NCI-H1694 treated with DMSO at 0.1 percent for 48 hours (cell line): ENCODE measurements at regions not wholly inside any gene's neighbourhood (a gene's known extent, or its start where the extent isn't known, plus 50 kb on each side); places are given as distances from the start of the nearest gene placed in this dataset.
A peak's percentile ranks its signal among the peaks of the same experiment; 100 is the strongest.
"Not testable (repeated sequence)": the region's sequence is repeated elsewhere in the genome, so short reads cannot be mapped to it uniquely, and the experiment has no call there.

Experiments
- DNase-seq: peaks from one replicate; lab custom pipeline; 2025; lab: John Stamatoyannopoulos, UW

- DNase-seq: no peak
Observed at GRCh38 chr21:14754682-14755081, 208.6 kb upstream of the SAMSN1 start.

GRCh38 chr21:14754259-14754604 lies 208.1 kb upstream of the SAMSN1 start:
- DNase-seq: no peak

- DNase-seq: no peak
Observed at GRCh38 chr21:14753466-14754258, 207.5 kb upstream of the SAMSN1 start.

GRCh38 chr21:14753069-14753465 lies 207.0 kb upstream of the SAMSN1 start:
- no peak for DNase-seq

- DNase-seq: no peak
Observed at GRCh38 chr21:14752345-14752909, 206.3 kb upstream of the SAMSN1 start.

GRCh38 chr21:14751602-14752344 lies 205.7 kb upstream of the SAMSN1 start:
- no peak for DNase-seq

GRCh38 chr21:14751011-14751410 lies 204.9 kb upstream of the SAMSN1 start:
- no peak for DNase-seq

- DNase-seq: no peak
Observed at GRCh38 chr21:14750041-14750440, 203.9 kb upstream of the SAMSN1 start.

GRCh38 chr21:14748662-14749061 lies 202.5 kb upstream of the SAMSN1 start:
- DNase-seq: no peak

GRCh38 chr21:14744368-14744767 lies 198.3 kb upstream of the SAMSN1 start:
- no peak for DNase-seq

GRCh38 chr21:14742119-14742518 lies 196.0 kb upstream of the SAMSN1 start:
- no peak for DNase-seq

- DNase-seq: no peak
Observed at GRCh38 chr21:14741256-14741655, 195.1 kb upstream of the SAMSN1 start.

GRCh38 chr21:14740692-14741091 lies 194.6 kb upstream of the SAMSN1 start:
- no peak for DNase-seq

GRCh38 chr21:14740116-14740515 lies 194.0 kb upstream of the SAMSN1 start:
- no peak for DNase-seq

- no peak for DNase-seq
Observed at GRCh38 chr21:14739590-14739989, 193.5 kb upstream of the SAMSN1 start.

GRCh38 chr21:14738576-14738975 lies 192.5 kb upstream of the SAMSN1 start:
- DNase-seq: not testable (repeated sequence)

- peak; percentile 78 for DNase-seq
Observed at GRCh38 chr21:14737922-14738321, 191.8 kb upstream of the SAMSN1 start.

- no peak for DNase-seq
Observed at GRCh38 chr21:14737284-14737691, 191.2 kb upstream of the SAMSN1 start.

GRCh38 chr21:14736672-14737071 lies 190.6 kb upstream of the SAMSN1 start:
- no peak for DNase-seq

GRCh38 chr21:14736162-14736561 lies 190.0 kb upstream of the SAMSN1 start:
- no peak for DNase-seq

- DNase-seq: no peak
Observed at GRCh38 chr21:14734833-14735232, 188.7 kb upstream of the SAMSN1 start.

- DNase-seq: no peak
Observed at GRCh38 chr21:14734191-14734590, 188.1 kb upstream of the SAMSN1 start.

GRCh38 chr21:14725219-14725618 lies 179.1 kb upstream of the SAMSN1 start:
- DNase-seq: no peak
